Neuronal stem cell (in vitro differentiated cells): ENCODE measurements at regions not wholly inside any gene's neighbourhood (a gene's known extent, or its start where the extent isn't known, plus 50 kb on each side); places are given as distances from the start of the nearest gene placed in this dataset.

Source experiments
- DNase-seq: peaks from one replicate; pipeline ENCODE4 v3.0.0-alpha.2; 2013; ENCODE audit warnings: low spot score
- H2AFZ ChIP-seq: one replicate; pipeline ENCODE4 v1.6.1; 2013; ENCODE audit warnings: mild to moderate bottlenecking, low read length, inconsistent platforms
- H2AK5ac ChIP-seq: 2 replicates; pipeline ENCODE4 v1.6.1; 2013; ENCODE audit warnings: low read depth, mild to moderate bottlenecking, inconsistent platforms, low read length, moderate library complexity, mixed read lengths
- H2BK120ac ChIP-seq: 2 replicates; pipeline ENCODE4 v1.6.1; 2013; ENCODE audit warnings: low read depth, mild to moderate bottlenecking, inconsistent platforms, low read length, moderate library complexity, mixed read lengths
- H2BK12ac ChIP-seq: one replicate; pipeline ENCODE4 v1.6.1; 2013; ENCODE audit warnings: low read length, inconsistent platforms
- H2BK15ac ChIP-seq: 2 replicates; pipeline ENCODE4 v1.6.1; 2013; ENCODE audit warnings: mild to moderate bottlenecking, low read length, inconsistent platforms, mixed read lengths
- H2BK5ac ChIP-seq: one replicate; pipeline ENCODE4 v1.6.1; 2013; ENCODE audit warnings: inconsistent platforms, mild to moderate bottlenecking, low read length, moderate library complexity
- H3K14ac ChIP-seq: one replicate; pipeline ENCODE4 v1.6.1; 2013; ENCODE audit warnings: low read length, inconsistent platforms
- H3K18ac ChIP-seq: 2 replicates; pipeline ENCODE4 v1.6.1; 2013; ENCODE audit warnings: low read length, inconsistent platforms
- H3K23ac ChIP-seq: 2 replicates; pipeline ENCODE4 v1.6.1; 2013; ENCODE audit warnings: low read depth, mild to moderate bottlenecking, mixed read lengths, low read length, inconsistent platforms; ENCODE audit not compliant: poor library complexity
- H3K27ac ChIP-seq: replicated peaks from 3 replicates; pipeline ENCODE4 v1.5.1; 2013; ENCODE audit warnings: low read length, inconsistent platforms
- H3K27me3 ChIP-seq, 3 experiments: 2 replicates each; pipeline ENCODE4 v1.6.1; 2013; ENCODE audit warnings: low read length in 3 of 3, mild to moderate bottlenecking in 2 of 3, inconsistent platforms in 1 of 3, low read depth in 1 of 3, mixed read lengths in 1 of 3, moderate library complexity in 1 of 3; ENCODE audit not compliant: control insufficient read depth in 3 of 3, insufficient read depth in 3 of 3
- H3K36me3 ChIP-seq, 2 donors: replicated peaks in 1 of 2; 2 replicates each; pipeline ENCODE4 v1.6.1; 2013; ENCODE audit warnings: low read length in 2 of 2; ENCODE audit not compliant: control insufficient read depth in 2 of 2, insufficient read depth in 2 of 2
- H3K4ac ChIP-seq: 2 replicates; pipeline ENCODE4 v1.6.1; 2013; ENCODE audit warnings: inconsistent platforms, mild to moderate bottlenecking, low read length, moderate library complexity
- H3K4me1 ChIP-seq, 2 donors: 1 replicate in 1 of 2; 2 replicates in 1 of 2; pipeline ENCODE4 v1.6.1; 2013; ENCODE audit warnings: low read length in 2 of 2, low read depth in 1 of 2; ENCODE audit not compliant: control insufficient read depth in 2 of 2, insufficient read depth in 1 of 2
- H3K4me2 ChIP-seq: one replicate; pipeline ENCODE4 v1.6.1; 2013; ENCODE audit warnings: mild to moderate bottlenecking, low read length, inconsistent platforms; ENCODE audit not compliant: insufficient read depth, poor library complexity, severe bottlenecking
- H3K4me3 ChIP-seq, 2 donors: 2 replicates each; pipeline ENCODE4 v1.5.1; 2013; ENCODE audit warnings: low read length in 2 of 2, mild to moderate bottlenecking in 2 of 2, inconsistent platforms in 1 of 2, moderate library complexity in 1 of 2
- H3K79me1 ChIP-seq: one replicate; pipeline ENCODE4 v1.6.1; 2013; ENCODE audit warnings: low read depth, mild to moderate bottlenecking, inconsistent platforms, low read length, moderate library complexity
- H3K9ac ChIP-seq: one replicate; pipeline ENCODE4 v1.6.1; 2013; ENCODE audit warnings: mild to moderate bottlenecking, low read depth, low read length, inconsistent platforms; ENCODE audit not compliant: poor library complexity
- H3K9me3 ChIP-seq, 2 donors: replicated peaks in 1 of 2; 2 replicates each; pipeline versions ENCODE3 to v1.6.1; 2013; ENCODE audit warnings: low read length in 2 of 2, mild to moderate bottlenecking in 2 of 2, inconsistent platforms in 1 of 2, low read depth in 1 of 2, mixed read lengths in 1 of 2, moderate library complexity in 1 of 2; ENCODE audit not compliant: control insufficient read depth in 2 of 2, insufficient read depth in 1 of 2
- H4K8ac ChIP-seq: one replicate; pipeline ENCODE4 v1.6.1; 2013; ENCODE audit warnings: low read depth, mild to moderate bottlenecking, inconsistent platforms, low read length, moderate library complexity
- H4K91ac ChIP-seq: one replicate; pipeline ENCODE4 v1.6.1; 2013; ENCODE audit warnings: low read length, low read depth, mild to moderate bottlenecking, inconsistent platforms; ENCODE audit not compliant: poor library complexity
- WGBS, 2 donors: extraction: QIAGEN DNeasy Blood & Tissue Kit; methylation state at CpG; one replicate each; pipeline ENCODE4 v1.1.7; 2013; ENCODE audit warnings: missing lambda C conversion rate in 2 of 2, mixed read lengths in 1 of 2; ENCODE audit not compliant: insufficient read length in 2 of 2, insufficient replicate concordance in 1 of 2; ENCODE audit errors: extremely low coverage in 2 of 2; 5-methylcytosine and 5-hydroxymethylcytosine counted together

- no peak overlapping the region for H3K4me3 ChIP-seq
- WGBS, 2 donors = no CpG with 5 or more reads among the region's 7 CpGs
Measured at GRCh38 chr2:173791502-173791901, 173.7 kb downstream of the SP3 start.

GRCh38 chr2:173792166-173792565, 173.0 kb downstream of the SP3 start:
- H3K4ac ChIP-seq = no peak overlapping the region
- H3K23ac ChIP-seq = no peak overlapping the region
- no peak for DNase-seq
- H3K27ac ChIP-seq = no peak overlapping the region
- no peak overlapping the region for H3K18ac ChIP-seq
- no peak overlapping the region for H4K8ac ChIP-seq
- H3K14ac ChIP-seq = no peak overlapping the region
- H3K9me3 ChIP-seq = no peaks in the 10 kb centered on the region
- H2BK120ac ChIP-seq = no peak overlapping the region
- H3K4me3 ChIP-seq = no peak overlapping the region
- no peak overlapping the region for H3K9ac ChIP-seq
- no peak overlapping the region for H3K4me2 ChIP-seq
- H2AFZ ChIP-seq = no peak overlapping the region
- no CpG with 5 or more reads among the region's 7 CpGs for WGBS, 2 donors
- H3K36me3 ChIP-seq = no peaks in the 10 kb centered on the region
- H2BK12ac ChIP-seq = no peak overlapping the region
- H2BK15ac ChIP-seq = no peak overlapping the region
- no peak overlapping the region for H2AK5ac ChIP-seq
- H3K79me1 ChIP-seq = no peaks in the 10 kb centered on the region
- no peak overlapping the region for H4K91ac ChIP-seq
- H2BK5ac ChIP-seq = no peak overlapping the region
- no peaks in the 10 kb centered on the region for H3K27me3 ChIP-seq
- H3K4me1 ChIP-seq = peaks cover 6 to 13% of the 10 kb centered on the region in 2 donors

More at GRCh38 chr2:173791502-173791901, 173.7 kb downstream of the SP3 start:
- Histone ChIP-seq H4K91ac (no peak overlapping the region), H3K4me1 (peaks cover 6 to 13% of the 10 kb centered on the region in 2 donors), H2AK5ac (no peak overlapping the region), H2BK15ac (no peak overlapping the region), H3K23ac (no peak overlapping the region), H3K27me3 (no peaks in the 10 kb centered on the region), H2BK5ac (no peak overlapping the region), H3K27ac (no peak overlapping the region), H3K9me3 (no peaks in the 10 kb centered on the region), H4K8ac (no peak overlapping the region), H2AFZ (no peak overlapping the region), H3K14ac (no peak overlapping the region), H3K4ac (no peak overlapping the region), H3K79me1 (no peaks in the 10 kb centered on the region), H2BK12ac (no peak overlapping the region), H2BK120ac (no peak overlapping the region), H3K36me3 (no peaks in the 10 kb centered on the region), H3K18ac (no peak overlapping the region), H3K9ac (no peak overlapping the region), H3K4me2 (no peak overlapping the region)
- DNase-seq = no peak

- Histone ChIP-seq H3K36me3 (no peaks in the 10 kb centered on the region), H2BK5ac (no peak overlapping the region), H3K79me1 (no peaks in the 10 kb centered on the region), H3K27me3 (no peaks in the 10 kb centered on the region), H2BK15ac (no peak overlapping the region), H3K23ac (no peak overlapping the region), H3K18ac (no peak overlapping the region), H3K4ac (no peak overlapping the region), H2BK12ac (no peak overlapping the region), H3K14ac (no peak overlapping the region), H3K4me2 (no peak overlapping the region), H2BK120ac (no peak overlapping the region), H4K91ac (no peak overlapping the region), H4K8ac (no peak overlapping the region), H3K4me3 (no peak overlapping the region), H2AK5ac (no peak overlapping the region), H3K27ac (no peak overlapping the region), H3K9me3 (no peaks in the 10 kb centered on the region), H3K4me1 (peaks cover 10 to 19% of the 10 kb centered on the region in 2 donors), H3K9ac (no peak overlapping the region), H2AFZ (no peak overlapping the region)
- DNase-seq = no peak
- WGBS, 2 donors = no CpG with 5 or more reads among the region's 3 CpGs
Measured at GRCh38 chr2:173792741-173793140, 172.4 kb downstream of the SP3 start.

GRCh38 chr2:173793709-173794565, 171.2 kb downstream of the SP3 start:
- Histone ChIP-seq H3K79me1 (no peaks in the 10 kb centered on the region), H3K18ac (no peak overlapping the region), H3K27me3 (no peaks in the 10 kb centered on the region), H3K4ac (no peak overlapping the region), H3K9ac (no peak overlapping the region), H3K36me3 (no peaks in the 10 kb centered on the region), H3K23ac (no peak overlapping the region), H4K91ac (no peak overlapping the region), H3K9me3 (no peaks in the 10 kb centered on the region), H2BK12ac (no peak overlapping the region), H4K8ac (no peak overlapping the region), H3K4me2 (no peak overlapping the region), H2AFZ (no peak overlapping the region), H2BK5ac (no peak overlapping the region), H3K27ac (no peak overlapping the region), H2BK120ac (no peak overlapping the region), H3K14ac (no peak overlapping the region), H2AK5ac (no peak overlapping the region), H2BK15ac (no peak overlapping the region), H3K4me1 (peaks cover 13 to 22% of the 10 kb centered on the region in 2 donors), H3K4me3 (no peak overlapping the region)
- WGBS, 2 donors = no CpG with 5 or more reads among the region's 12 CpGs
- DNase-seq = no peak
